KG1 (cell line): ENCODE measurements at regions not wholly inside any gene's neighbourhood (a gene's known extent, or its start where the extent isn't known, plus 50 kb on each side); places are given as distances from the start of the nearest gene placed in this dataset.
A peak's percentile ranks its signal among the peaks of the same experiment; 100 is the strongest.
"Not testable (repeated sequence)": the region's sequence is repeated elsewhere in the genome, so short reads cannot be mapped to it uniquely, and the experiment has no call there.

ENCODE experiments used
- DNase-seq: peaks from one replicate; lab custom pipeline; 2025; lab: John Stamatoyannopoulos, UW

DNA sequence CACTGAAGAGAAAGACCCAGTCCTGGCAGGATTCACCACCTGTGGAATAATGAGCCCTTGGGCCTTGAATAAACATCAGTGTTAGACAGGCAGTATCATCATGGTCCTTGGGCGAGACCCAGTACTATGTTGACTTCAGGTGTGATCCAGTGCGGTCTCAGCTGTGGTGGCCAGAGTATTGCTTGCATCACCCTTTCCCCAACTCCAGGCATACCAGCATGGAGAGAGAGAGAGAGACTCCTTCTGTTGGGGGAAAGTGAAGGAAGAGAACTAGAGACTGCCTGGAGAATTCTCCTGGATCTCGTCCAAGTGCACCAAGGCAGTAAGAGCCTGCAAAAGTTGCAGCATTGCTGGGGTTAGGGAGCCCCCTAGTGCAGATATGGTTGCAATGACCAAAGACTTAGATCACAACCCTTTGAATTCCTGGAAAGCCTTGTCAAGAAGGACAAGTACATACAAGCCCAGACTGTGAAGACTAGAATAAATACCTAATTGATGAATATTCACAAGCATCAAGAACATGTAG lies 61.1 kb upstream of the VAMP7 start:
- DNase-seq, result peak; percentile 13

DNA sequence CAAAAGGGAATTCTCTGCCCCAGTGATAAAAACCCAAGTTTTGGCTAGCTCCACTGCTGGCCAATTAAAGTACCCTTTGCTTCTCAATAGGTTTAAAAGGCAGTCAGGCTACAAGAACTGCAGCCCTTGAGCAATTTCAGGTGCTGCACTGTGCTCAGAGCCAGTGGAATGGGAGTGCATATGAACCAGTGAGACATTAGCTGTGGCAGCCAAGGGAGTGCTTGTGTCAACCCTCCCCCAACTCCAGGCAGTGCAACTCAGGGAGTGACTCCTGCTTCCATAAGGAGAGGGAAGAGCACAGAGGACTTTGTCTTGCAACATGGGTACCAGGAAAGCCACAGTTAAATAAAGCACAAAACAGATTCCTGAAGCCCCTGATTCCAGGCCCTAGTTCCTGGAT lies 61.6 kb upstream of the VAMP7 start:
- DNase-seq, result no peak

DNA sequence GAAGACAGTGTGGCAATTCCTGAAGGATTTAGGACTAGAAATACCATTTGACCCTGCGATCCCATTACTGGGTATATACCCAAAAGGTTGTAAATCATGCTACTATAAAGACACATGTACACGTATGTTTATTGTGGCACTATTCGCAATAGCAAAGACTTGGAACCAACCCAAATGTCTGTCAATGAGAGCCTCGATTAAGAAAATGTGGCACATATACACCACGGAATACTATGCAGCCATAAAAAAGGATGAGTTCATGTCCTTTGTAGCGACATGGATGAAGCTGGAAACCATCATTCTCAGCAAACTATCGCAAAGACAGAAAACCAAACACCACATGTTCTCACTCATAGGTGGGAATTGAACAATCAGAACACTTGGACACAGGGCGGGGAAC lies 66.8 kb upstream of the VAMP7 start:
- not testable (repeated sequence) for DNase-seq

DNA sequence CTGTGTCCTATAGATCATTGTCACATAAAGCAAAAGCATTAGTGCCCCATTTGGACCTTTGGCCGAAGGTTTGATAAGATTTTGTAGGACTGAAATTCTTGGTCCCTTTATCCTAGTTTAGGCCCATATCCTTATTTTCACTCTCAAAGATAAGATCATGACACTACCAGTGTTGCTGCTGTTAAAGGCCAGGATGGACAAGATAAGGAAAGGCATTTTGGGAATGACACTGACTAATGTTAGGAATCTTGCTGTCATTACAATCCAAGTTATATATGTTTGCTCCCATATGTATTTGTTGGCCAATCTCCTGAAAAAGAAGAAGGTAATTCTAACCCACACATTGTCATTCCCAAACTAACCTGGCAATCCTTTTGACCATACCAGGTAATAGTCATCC lies 101.3 kb upstream of the VAMP7 start:
- DNase-seq, result no peak

DNA sequence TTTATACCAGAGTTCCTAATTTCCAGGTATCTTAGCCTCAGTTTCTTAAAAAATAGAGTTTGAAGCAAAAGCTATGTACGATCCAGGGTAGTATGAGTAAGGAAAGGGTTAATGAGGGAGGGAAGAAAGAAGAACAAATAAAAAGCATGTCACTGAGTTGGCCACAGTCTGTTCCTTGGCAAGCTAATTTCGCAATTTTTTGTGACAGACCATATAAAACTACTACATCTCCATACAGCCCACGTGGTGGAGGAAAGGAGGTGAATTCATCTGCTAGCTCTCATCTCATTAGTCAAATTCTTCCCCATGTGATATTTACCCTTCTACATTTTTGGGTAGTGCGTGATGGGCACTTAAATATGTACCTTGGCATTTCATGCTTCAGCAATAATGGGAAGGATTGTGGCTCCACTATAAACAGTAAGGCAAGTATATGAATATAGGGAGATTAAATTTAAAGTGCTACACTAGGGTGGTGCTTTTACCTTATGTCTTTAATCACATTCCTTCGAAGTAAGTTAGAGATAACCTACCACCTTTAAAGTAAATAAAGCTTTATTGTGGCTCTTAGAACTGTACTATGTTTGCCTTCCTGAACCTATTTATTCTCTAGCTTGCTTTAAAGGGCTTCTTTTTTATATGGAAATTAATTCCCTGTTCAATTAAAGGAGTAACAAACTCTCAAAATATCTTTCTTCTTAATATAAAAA lies 102.1 kb upstream of the VAMP7 start:
- DNase-seq, result no peak

DNA sequence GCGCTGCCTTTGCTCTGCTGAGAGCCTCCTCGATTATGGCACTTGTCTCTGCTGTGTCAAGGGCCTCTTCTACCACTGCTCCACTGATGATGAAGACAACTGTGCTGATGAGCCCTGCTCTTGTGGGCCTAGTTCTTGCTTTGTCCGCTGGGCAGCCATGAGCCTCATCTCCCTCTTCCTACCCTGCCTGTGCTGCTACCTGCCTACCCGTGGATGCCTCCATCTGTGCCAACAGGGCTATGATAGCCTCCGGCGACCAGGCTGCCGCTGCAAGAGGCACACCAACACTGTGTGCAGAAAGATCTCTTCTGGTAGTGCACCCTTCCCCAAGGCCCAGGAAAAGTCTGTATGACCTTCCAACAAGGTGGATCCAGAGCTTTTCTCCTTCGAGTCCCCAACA lies 106.8 kb upstream of the VAMP7 start:
- no peak for DNase-seq

DNA sequence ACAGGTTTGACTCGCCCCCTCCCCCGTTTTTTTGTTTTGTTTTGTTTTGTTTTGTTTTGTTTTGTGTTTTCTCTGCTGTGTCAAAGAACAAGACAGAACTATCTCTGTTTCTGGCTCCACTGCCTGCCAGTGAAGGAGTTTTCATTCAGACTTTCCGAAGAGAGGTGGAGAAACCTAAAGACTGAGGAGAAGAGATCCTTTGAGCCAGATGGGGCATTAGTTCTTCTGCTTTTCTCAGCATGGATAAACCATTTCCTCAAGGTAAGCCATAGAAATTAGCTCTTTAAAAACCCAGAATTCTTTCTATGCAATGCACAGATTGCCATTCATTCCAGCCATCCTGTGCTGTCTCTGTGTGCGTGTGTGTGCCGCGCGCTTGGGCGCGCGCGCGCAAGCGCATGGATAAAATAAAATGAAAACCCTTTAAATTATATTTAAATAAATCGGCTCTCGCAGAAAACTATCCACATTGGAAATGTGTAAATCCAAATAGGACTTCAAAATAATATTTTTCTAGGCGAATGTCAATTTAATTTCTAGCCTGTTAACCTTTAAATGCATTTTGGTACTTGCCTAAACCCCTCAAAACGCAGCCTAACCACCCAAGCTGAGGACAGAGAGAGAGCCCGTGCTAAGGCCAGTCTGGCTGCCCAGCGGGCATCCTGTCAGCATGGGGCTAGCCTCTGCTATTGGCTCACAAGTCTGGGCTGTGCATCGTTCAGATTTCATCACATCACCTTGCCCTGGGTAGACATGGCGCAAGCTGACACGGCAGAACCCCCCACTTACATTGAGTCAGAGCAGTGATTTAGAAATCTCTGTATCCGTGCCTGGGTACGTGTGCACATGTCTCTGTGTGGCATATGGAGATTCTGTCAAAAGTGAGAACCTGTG lies 113.0 kb upstream of the VAMP7 start:
- DNase-seq, result no peak

DNA sequence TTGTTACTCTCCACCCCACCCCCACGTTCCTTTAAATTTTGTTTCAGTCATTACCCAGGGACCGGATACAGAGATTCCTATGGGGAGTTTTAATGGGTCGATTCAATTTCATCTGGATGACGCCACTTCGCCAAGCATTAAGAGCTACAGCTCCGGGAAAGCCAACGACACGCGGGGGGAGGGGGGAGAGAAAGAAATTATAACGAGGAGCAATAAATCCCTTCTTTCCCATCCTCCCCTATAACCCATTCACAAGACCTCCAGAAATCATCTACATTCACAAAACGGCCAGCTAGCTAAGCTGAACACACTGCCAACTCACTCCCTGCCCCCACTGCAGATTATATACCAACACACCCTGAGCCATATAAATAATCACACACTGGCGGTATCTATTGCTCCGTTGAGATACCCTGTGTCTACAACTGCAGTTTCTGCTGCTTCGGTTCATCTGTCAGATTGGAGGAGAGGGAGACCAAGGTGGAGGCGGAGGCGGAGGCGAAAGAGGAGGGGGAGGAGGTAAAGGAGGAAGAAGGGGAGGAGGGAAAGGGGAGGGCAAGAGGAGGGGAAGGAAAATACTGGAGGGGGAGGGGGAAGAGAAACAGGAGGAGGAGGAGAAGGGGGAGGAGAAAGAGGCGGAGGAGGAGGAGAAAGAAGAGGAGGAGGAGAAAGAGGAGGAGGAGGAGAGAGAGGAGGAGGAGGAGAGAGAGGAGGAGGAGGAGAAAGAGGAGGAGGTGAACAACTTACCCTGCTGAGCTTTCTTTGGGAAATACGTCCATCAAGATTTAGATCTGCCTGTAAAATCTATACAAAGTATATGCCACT lies 113.9 kb upstream of the VAMP7 start:
- no peak for DNase-seq

DNA sequence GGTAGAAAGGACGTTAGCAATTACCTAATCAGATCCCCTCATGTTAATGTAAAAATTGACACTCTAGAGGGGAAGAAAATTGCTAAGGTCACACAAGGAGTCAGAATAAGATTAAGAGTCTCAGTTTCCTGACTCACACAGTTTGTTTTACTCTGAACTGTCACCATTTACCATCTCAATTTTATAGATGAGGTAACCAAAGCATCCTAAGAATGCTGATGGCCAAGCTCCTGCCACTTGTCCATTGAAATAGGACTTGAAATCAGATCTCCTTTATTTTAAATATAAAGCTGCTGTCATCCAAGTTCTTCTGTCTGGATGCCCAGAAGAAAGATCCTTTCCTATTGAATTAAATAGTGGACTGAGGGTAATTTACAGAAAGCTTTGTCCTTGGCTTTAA lies 114.8 kb upstream of the VAMP7 start:
- DNase-seq, result no peak

DNA sequence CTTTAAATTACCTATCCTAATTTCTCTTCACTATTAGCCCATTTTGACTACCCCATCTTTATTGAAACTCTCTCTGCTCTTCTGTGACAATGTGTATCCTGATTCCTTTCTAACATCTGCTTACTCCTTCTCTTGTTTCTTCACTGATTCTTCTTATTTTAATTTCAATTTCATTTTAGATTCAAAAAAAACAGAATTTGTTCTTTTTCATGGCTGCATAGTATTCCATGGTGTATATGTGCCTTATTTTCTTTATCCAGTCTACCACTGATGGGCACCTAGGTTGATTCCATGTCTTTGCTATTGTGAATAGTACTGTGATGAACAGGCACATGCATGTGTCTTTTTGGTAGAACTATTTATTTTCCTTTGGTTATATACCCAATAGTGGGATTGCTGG lies 120.0 kb upstream of the VAMP7 start:
- DNase-seq, result no peak

DNA sequence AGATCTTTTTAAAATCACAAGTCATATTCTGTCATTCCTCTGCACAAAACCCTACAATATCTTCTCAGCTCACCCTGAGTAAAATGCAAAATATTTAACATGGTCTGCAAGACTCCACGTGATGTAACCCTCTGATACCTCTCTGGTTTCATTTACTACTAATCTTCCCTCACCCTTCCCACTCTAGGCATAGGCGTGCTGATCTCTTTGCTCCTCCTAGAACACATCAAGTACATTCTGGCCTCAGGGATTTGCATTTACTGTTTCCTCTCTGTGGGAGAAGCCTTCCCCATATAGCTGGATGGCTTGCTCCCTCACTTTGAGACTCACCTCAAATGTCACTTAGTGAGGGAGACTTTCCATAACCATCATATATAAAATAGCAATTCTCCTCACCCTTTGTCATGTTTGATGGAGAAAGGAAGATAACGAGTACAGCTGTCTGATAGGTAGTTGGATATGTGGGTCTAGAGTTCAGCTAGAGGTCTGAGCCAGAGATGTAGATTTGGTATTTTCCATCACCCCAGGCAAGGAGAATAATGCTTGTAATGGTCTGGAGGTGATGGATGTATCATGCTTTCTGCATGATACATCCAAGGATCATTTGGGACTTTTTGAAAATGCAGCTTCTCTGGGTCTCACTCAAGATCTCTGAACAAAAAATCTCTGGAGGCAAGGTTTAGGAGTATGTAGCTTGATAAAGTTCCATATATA lies 123.9 kb upstream of the VAMP7 start:
- DNase-seq, result no peak

DNA sequence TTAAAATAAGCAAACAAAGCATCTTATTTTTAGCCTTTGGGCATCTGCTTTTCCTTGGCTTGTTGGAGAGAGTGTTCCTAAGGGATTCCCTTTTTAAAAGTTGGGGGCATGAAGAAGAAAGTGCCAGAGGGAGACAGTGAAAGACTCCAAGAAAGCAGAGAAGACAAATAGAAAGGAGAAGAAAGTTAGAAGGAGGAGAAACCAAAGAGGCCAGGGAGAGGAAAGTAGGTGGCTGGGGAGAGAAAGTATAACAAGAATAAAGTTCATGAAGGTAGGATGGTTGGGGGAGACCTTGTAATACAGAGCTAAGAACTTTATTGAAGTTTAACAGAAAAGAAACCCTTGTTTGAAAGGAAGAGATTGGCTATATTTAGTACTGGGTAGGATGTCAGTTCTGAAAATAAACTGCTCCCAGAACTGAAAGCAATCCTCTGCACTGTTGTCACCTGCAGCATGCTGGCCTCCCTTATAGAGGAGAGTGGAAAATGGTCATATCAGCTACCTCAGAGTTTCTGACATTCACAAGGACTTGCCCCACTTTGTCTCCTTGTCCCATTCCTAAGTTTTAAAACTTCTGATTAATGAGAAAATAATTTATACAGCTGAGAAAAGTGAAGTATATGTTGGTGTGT lies 125.3 kb upstream of the VAMP7 start:
- no peak for DNase-seq

DNA sequence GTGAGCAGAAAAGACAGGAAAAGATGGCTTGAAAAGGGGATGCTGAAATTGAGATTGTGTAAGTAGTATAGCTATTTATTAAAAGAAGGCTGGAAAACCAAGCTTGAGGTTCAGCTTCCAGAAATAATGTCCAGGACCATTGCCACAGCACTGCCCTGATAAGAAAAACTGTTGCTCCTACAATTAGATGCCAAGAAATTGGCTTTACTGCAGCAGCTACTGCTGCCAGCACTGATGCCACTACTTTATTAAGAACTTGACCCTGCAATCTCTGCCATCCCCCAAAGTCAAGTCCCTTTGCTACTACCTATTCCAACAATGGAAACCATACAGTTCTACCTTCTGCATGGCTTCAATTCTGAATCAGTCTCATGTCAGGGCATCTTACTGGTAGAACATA lies 130.0 kb upstream of the VAMP7 start:
- no peak for DNase-seq

DNA sequence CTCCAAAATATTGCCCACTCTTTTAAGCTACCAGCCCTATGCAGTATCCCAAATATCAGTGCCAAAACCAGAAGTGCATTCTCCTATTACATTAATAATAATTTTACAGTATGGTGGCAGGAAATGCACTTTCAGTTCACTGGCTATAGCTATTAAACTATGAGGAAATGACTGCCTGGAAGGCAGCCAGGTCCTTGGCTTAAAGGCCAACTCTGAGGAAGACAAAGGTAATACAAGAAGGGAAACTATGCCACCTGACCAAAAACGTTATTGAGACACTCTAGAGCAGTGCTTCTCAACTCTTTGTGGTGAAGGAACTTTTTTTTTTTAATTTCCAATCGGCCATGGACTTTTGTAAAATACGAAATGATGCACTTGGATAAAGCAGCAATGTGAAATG lies 133.6 kb upstream of the VAMP7 start:
- DNase-seq, result no peak

DNA sequence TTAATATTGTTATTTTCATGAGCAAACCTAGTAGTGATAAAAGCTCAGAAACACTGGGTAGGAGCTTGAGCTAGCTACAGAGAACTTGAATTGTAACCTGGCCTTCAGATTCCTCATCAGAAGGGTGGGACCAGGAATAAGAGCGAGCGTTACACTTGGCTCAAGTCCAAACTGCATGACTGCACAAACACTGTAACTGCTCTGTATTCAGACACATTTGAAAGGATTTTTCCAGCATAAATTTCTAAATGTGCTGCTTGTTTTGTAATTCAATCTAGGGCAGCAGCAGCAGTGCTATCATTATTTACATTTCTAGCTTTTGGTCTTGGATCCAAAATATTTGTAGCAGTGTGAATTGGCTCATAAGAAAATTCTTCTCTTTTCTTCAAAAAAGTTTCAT lies 133.0 kb upstream of the TMLHE start:
- DNase-seq, result no peak

DNA sequence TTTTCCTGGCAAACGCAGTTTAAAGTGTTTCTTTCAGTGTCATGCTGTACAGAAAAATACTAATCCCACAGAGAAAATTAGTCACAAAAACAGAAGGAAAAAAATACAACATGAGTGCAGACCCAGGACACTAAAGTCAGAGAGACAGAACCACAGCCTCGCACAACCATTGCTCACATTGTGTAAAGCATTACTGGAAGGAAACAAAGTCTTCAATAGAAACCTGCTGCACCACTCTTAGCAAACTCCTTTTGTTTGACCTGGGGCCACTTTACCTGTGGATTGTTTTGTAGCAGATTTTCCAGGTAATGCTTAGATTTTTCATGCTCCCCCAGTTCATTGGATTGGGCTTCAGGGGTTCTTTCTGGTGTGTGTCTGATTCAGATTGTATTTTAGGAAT lies 131.8 kb upstream of the TMLHE start:
- no peak for DNase-seq

DNA sequence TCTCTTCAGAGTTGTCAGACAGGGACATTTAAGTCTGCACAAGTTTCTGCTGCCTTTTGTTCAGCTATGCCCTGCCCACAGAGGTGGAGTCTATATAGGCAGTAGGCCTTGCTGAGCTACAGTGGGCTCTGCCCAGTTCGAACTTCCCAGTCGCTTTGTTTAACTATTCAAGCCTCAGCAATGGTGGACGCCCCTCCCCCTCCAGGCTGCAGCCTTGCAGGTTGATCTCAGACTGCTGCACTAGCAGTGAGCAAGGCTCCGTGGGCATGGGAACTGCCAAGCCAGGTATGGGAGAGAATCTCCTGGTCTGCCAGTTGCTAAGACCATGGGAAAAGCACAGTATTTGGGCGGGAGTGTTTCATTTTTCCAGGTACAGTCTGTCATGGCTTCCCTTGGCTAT lies 115.6 kb upstream of the TMLHE start:
- not testable (repeated sequence) for DNase-seq

DNA sequence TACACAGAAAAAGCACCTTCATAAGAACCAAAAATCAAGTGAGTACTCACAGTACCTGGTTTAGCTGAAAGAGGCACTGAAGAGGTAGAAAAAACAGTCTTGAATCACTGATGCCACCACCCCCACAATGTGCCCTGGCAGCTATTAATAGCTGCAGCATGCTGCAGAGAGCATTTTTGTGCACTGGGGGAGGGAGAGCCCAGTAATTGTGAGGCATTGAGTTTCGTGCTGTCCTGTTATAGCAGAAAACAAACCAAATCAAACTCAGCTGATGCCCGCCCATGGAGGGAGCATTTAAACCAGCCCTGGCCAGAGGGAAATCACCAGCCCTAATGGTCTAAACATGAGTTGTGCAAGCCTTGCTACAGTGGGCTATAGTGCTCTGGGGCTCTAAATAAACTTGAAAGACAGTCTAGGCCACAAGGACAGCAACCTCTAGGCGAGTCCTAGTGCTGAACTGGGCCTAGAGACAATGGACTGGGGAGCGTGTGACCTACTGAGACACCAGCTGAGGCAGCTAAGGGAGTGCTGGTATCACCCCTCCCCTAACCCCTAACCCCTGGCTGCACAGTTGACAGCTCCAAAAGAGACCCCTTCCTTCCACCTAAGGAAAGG lies 106.3 kb upstream of the TMLHE start:
- no peak for DNase-seq

DNA sequence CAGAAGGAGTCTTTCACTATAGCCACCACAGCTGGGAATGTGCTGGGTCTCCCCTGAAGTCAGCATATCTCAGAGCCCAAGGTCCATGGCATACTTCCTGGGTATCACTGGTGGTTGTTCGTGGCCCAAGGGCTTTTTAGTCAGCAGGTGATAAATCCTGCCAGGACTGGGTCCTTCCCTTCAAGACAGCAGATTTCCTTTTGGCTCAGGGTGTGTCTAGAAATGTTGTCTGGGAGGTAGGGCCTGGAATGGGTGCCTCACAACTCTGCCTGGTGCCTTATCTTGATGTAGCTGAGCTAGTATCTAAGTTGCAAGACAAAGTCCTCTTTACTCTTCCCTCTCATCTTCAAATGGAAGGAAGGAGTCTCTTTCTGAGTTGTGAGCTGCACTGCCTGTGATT lies 102.4 kb upstream of the TMLHE start:
- DNase-seq, result no peak

DNA sequence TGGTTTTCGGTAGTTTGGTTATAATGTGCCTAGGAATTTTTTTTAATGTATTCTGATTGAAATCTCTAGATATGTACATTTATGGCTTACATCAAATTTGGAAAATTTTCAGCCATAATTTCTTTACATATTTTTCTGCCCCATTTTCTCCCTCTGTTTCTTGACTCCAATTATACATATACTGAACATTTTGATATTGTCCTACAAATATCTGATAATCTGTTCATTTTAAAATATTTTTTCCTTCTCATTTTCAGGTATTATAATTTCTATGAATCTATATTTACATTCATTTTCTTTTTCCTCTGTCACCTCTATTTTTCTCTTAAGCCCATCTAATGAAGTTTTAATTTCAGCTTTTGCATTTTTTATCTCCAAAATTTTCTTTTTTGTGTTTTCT lies 82.7 kb upstream of the TMLHE start:
- no peak for DNase-seq

DNA sequence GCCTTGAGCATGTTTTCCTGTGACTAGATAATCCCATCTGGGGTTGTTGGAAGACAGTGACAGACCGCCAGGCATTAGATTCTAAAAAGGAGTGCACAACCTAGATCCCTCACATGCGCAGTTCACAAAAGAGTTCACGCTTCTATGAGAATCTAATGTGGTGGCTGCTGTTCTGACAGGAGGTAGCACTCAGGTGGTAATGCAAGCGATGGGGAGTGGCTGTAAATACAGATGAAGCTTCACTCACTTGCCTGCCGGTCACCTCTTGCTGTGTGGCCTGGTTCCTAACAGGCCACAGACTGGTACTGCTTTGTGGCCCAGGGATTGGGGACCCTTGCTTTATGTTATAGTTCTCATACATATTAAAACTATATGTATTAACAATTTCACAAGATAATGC lies 81.9 kb upstream of the TMLHE start:
- no peak for DNase-seq
